Sigmoid colon (tissue), 6 donors: ENCODE measurements at regions not wholly inside any gene's neighbourhood (a gene's known extent, or its start where the extent isn't known, plus 50 kb on each side); places are given as distances from the start of the nearest gene placed in this dataset.

Experiments
- DNase-seq: peaks from one replicate; pipeline ENCODE4 v3.0.0-alpha.2; 2019
- H3K27ac ChIP-seq, 4 donors: fragments of 200-600 bp; sonication (generic); one replicate each; pipeline ENCODE4 v1.5.1; 2016 to 2019; ENCODE audit warnings: mild to moderate bottlenecking in 1 of 4
- H3K27me3 ChIP-seq, 3 donors: fragments of 200-600 bp; sonication (generic); one replicate each; pipeline ENCODE4 v1.5.1; 2019; ENCODE audit warnings: mild to moderate bottlenecking in 1 of 3
- H3K36me3 ChIP-seq, 4 donors: fragments of 200-600 bp; sonication (generic); one replicate each; pipeline ENCODE4 v1.5.1; 2016 to 2019
- H3K4me1 ChIP-seq, 4 donors: fragments of 200-600 bp; sonication (generic); one replicate each; pipeline ENCODE4 v1.5.1; 2017 to 2019
- H3K4me3 ChIP-seq, 4 donors: fragments of 200-600 bp; sonication (generic); one replicate each; pipeline ENCODE4 v1.5.1; 2017 to 2019; ENCODE audit warnings: mild to moderate bottlenecking in 2 of 4, moderate library complexity in 1 of 4
- H3K9me3 ChIP-seq, 4 donors: fragments of 200-600 bp in 3 of 4; sonication (generic) in 3 of 4; one replicate each; pipeline versions ENCODE4 v1.5.1 to v1.6.1; 2013 to 2019
- EP300 ChIP-seq, 4 donors: sonication (generic); formaldehyde crosslinking; IDR thresholded peaks; one replicate each; pipeline ENCODE4 v1.6.1; 2017; ENCODE audit warnings: antibody characterized with exemption in 4 of 4
- POLR2A ChIP-seq, 2 donors: fragments of 450-650 bp; IDR thresholded peaks; one replicate each; pipeline ENCODE4 v1.6.1; 2016; ENCODE audit warnings: antibody characterized with exemption in 2 of 2, mild to moderate bottlenecking in 2 of 2, moderate library complexity in 2 of 2
- POLR2AphosphoS5 ChIP-seq, 4 donors: sonication (generic); formaldehyde crosslinking; IDR thresholded peaks; one replicate each; pipeline ENCODE4 v1.6.1; 2017; ENCODE audit warnings: antibody characterized with exemption in 4 of 4
- WGBS, 2 donors: extraction: QIAGEN DNeasy Blood & Tissue Kit; methylation state at CpG; one replicate each; pipeline ENCODE4 v1.1.7; 2013; 5-methylcytosine and 5-hydroxymethylcytosine counted together
- intact Hi-C: fragments of 100-400 bp; cut with DNase I; formaldehyde crosslinking; loops from one replicate; pipeline ENCODE4 v1.15.1; 2023
- TF ChIP-seq, protein P1 (sequence below), 4 experiments: fragments of 450-650 bp in 3 of 4; fragments of 200-600 bp in 1 of 4; IDR thresholded peaks; one replicate each; pipeline ENCODE4 v1.5.1; 2016 to 2019; ENCODE audit warnings: antibody characterized with exemption in 4 of 4, mild to moderate bottlenecking in 3 of 4, moderate library complexity in 2 of 4
- donor health status: healthy with polysubstance abuse.
- donor health status: healthy.

DNA sequence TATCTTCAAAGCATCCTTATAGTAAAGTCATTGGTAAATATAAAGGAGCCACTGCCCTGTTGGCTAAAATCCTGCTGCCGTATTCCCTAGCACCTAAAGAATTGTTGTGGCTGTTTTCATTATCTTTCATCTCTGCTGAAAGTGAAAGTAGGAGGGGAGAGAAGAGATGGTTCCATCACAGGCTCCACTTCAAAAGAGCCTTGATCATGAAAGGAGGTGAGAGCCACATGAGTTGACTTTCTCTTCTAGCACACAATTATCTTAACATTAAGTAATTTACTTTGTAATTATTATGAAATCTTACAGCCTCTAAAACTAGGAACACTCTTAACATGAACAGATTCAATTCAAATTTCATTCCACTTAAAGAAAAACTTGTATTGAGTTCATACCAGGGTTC, 1050.9 kb upstream of the LRRTM1 start:
- H3K4me3 ChIP-seq, result no peak overlapping the region
- H3K36me3 ChIP-seq, result no peaks in the 10 kb centered on the region
- no peak for DNase-seq
- H3K27ac ChIP-seq, result no peak overlapping the region
- WGBS, 2 donors, result 51 to 65% methylated on average over 1 of the region's 1 CpG
- no peaks in the 10 kb centered on the region for H3K4me1 ChIP-seq
- intact Hi-C loops, result no loop called here
- H3K27me3 ChIP-seq, result no peaks in the 10 kb centered on the region
- peaks cover 0 to 2% (median 0%) of the 10 kb centered on the region in 4 donors for H3K9me3 ChIP-seq
- TF ChIP-seq, protein P1, sequence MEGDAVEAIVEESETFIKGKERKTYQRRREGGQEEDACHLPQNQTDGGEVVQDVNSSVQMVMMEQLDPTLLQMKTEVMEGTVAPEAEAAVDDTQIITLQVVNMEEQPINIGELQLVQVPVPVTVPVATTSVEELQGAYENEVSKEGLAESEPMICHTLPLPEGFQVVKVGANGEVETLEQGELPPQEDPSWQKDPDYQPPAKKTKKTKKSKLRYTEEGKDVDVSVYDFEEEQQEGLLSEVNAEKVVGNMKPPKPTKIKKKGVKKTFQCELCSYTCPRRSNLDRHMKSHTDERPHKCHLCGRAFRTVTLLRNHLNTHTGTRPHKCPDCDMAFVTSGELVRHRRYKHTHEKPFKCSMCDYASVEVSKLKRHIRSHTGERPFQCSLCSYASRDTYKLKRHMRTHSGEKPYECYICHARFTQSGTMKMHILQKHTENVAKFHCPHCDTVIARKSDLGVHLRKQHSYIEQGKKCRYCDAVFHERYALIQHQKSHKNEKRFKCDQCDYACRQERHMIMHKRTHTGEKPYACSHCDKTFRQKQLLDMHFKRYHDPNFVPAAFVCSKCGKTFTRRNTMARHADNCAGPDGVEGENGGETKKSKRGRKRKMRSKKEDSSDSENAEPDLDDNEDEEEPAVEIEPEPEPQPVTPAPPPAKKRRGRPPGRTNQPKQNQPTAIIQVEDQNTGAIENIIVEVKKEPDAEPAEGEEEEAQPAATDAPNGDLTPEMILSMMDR (IDR thresholded peaks at IDR 0.05), result no peak
- no peak for TF ChIP-seq POLR2AphosphoS5 (IDR thresholded peaks at IDR 0.05)
- TF ChIP-seq POLR2A (IDR thresholded peaks at IDR 0.05), result no peak
- no peak for TF ChIP-seq EP300 (IDR thresholded peaks at IDR 0.05)

DNA sequence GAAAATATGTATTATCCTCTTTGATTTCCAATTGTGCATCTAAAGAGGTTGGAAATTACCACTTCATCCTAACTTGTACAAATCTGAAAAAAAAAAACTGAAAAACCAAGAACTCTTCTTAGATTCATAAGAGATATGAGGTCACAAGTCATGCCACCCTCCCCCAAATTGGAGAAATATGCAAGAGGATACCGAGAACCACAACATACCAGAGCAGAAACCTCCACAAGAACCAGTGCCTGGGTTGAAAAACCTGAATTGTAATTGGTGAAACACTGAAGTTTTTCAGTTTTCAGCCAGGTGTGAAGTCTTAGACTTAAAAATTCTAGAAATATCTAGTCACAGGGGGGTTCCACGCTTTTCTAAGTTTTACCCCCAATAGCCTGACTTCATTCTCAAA, 1029.5 kb upstream of the LRRTM1 start:
- DNase-seq, result no peak
- WGBS, 2 donors, result 55 to 73% methylated on average over 2 of the region's 2 CpGs
- H3K27ac ChIP-seq, result no peak overlapping the region
- no peaks in the 10 kb centered on the region for H3K9me3 ChIP-seq
- H3K4me3 ChIP-seq, result no peak overlapping the region
- H3K27me3 ChIP-seq, result no peaks in the 10 kb centered on the region
- H3K36me3 ChIP-seq, result no peaks in the 10 kb centered on the region
- intact Hi-C loops, result no loop called here
- no peak for TF ChIP-seq EP300 (IDR thresholded peaks at IDR 0.05)
- TF ChIP-seq, protein P1 (IDR thresholded peaks at IDR 0.05), result no peak
- TF ChIP-seq POLR2AphosphoS5 (IDR thresholded peaks at IDR 0.05), result no peak
- no peak for TF ChIP-seq POLR2A (IDR thresholded peaks at IDR 0.05)
- no peaks in the 10 kb centered on the region for H3K4me1 ChIP-seq

DNA sequence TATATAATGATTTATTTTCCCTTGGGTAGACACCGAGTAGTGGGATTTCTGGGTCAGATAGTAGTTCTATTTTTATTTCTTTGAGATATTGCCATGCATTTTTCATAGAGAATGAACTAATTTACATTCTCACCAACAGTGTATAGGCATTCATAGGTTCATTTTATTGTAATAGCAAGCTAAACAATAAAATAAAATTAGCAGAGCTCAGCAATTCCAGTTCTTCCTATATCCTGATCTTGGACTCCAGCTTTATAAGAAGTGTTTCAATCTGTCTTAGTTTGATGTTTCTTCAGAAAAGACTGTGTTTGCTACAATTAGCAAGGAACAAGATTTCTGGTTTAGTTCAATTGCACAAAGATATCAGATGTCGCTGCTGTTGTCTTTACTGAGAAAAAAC, 1024.4 kb upstream of the LRRTM1 start:
- H3K4me3 ChIP-seq, result no peak overlapping the region
- no peaks in the 10 kb centered on the region for H3K4me1 ChIP-seq
- peaks cover 0 to 4% (median 0%) of the 10 kb centered on the region in 4 donors for H3K9me3 ChIP-seq
- no peaks in the 10 kb centered on the region for H3K27me3 ChIP-seq
- intact Hi-C loops, result no loop called here
- WGBS, 2 donors, result 80 to 90% methylated on average over 2 of the region's 2 CpGs
- TF ChIP-seq, protein P1 (IDR thresholded peaks at IDR 0.05), result no peak
- TF ChIP-seq EP300 (IDR thresholded peaks at IDR 0.05) (no peak), POLR2A (IDR thresholded peaks at IDR 0.05) (no peak), POLR2AphosphoS5 (IDR thresholded peaks at IDR 0.05) (no peak)
- DNase-seq, result no peak
- H3K36me3 ChIP-seq, result no peaks in the 10 kb centered on the region
- H3K27ac ChIP-seq, result no peak overlapping the region

DNA sequence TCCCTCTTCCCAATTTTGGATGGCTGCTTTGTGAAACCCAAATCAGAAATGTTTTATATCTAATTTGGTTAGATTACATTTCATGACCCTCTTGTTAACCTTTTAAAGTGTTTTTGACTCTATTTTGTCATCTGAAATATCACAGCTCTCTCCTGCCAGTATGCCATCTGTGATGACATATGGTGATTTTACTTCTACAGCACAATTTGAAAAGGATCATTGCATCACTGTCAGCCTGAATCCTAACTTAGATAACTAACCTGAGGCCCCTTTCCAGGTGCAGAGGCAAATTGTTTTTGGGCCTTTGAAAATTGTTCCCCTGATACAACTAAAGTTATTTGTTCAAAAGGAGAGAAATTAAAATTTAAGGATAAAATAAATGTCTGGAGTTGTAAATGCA, 1023.4 kb upstream of the LRRTM1 start:
- TF ChIP-seq, protein P1 (IDR thresholded peaks at IDR 0.05), result no peak
- TF ChIP-seq EP300 (IDR thresholded peaks at IDR 0.05) (no peak), POLR2A (IDR thresholded peaks at IDR 0.05) (no peak), POLR2AphosphoS5 (IDR thresholded peaks at IDR 0.05) (no peak)
- Histone ChIP-seq H3K36me3 (no peaks in the 10 kb centered on the region), H3K27ac (no peak overlapping the region), H3K9me3 (peaks cover 0 to 4% (median 0%) of the 10 kb centered on the region in 4 donors), H3K4me3 (no peak overlapping the region), H3K4me1 (no peaks in the 10 kb centered on the region), H3K27me3 (no peaks in the 10 kb centered on the region)
- DNase-seq, result no peak
- intact Hi-C loops, result no loop called here

DNA sequence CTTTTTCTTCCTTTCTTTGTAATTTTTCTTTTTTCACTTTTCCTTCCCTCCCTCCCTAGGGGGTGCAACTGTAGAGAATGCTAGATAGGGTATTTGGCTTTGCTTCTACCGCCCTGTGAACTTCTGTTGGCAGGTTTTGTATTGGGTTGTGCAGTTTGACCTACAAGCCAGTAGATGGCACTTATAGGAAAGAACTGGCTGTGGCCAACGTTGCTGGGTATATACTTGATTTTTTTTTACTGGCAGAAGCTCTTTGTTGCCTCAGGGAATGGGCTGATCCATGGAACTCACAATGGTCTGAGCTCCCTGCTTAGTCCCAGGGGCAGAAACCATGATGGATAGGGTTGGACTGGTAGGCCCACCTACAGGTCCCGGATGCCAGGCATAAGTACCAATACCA, 1019.5 kb upstream of the LRRTM1 start:
- intact Hi-C loops, result no loop called here
- peaks cover 0 to 4% (median 0%) of the 10 kb centered on the region in 4 donors for H3K9me3 ChIP-seq
- WGBS, 2 donors, result 53 to 63% methylated on average over 3 of the region's 3 CpGs
- H3K36me3 ChIP-seq, result no peaks in the 10 kb centered on the region
- TF ChIP-seq, protein P1 (IDR thresholded peaks at IDR 0.05), result no peak
- TF ChIP-seq POLR2AphosphoS5 (IDR thresholded peaks at IDR 0.05), result no peak
- TF ChIP-seq POLR2A (IDR thresholded peaks at IDR 0.05), result no peak
- TF ChIP-seq EP300 (IDR thresholded peaks at IDR 0.05), result no peak
- H3K27ac ChIP-seq, result no peak overlapping the region
- DNase-seq, result no peak
- H3K4me3 ChIP-seq, result no peak overlapping the region
- H3K27me3 ChIP-seq, result no peaks in the 10 kb centered on the region
- no peaks in the 10 kb centered on the region for H3K4me1 ChIP-seq
